NCI-H526 (cell line): ENCODE measurements at regions not wholly inside any gene's neighbourhood (a gene's known extent, or its start where the extent isn't known, plus 50 kb on each side); places are given as distances from the start of the nearest gene placed in this dataset.

Source experiments
- DNase-seq, 2 experiments: peaks; one replicate each; lab custom pipeline; 2025; lab: John Stamatoyannopoulos, UW

- DNase-seq, result no peak
Observed at GRCh38 chr6:2503816-2504494, 246.8 kb downstream of the MYLK4 start.

DNA sequence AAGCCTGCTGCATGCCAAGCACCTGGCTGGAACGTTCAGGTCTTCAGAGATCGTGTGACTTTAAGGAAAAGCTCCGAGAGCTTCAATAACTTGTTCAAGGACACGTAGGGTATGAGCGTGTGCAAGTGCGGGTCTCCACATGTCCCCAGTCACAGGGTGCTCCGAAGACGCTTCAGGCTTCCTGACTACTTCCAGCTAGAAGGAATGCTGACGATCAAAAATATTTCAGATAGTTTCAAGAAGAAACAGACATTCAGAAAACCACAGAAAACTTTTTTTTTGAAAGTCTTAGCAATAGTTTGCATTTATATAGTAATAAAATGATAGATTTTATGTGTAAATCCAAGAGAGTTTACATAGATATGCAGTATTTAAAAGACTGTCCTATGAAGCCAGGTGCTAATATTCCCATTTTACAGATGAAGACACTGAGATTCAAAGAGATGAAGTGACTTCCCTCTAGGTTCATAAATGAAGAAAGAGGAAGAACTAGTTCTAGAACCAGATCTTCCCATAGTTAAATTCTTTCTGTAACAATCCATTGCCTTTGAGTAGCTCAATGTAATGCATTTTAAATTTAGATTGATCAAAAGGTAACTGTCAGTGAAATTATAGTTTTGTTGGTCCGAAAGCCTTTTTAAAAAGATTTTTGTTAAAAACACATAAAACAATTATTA lies 247.6 kb downstream of the MYLK4 start:
- DNase-seq, result no peak

GRCh38 chr6:2502096-2502997 lies 248.4 kb downstream of the MYLK4 start:
- DNase-seq, result no peak

- DNase-seq, result no peak
Observed at GRCh38 chr6:2497922-2498623, 252.6 kb downstream of the MYLK4 start.

DNA sequence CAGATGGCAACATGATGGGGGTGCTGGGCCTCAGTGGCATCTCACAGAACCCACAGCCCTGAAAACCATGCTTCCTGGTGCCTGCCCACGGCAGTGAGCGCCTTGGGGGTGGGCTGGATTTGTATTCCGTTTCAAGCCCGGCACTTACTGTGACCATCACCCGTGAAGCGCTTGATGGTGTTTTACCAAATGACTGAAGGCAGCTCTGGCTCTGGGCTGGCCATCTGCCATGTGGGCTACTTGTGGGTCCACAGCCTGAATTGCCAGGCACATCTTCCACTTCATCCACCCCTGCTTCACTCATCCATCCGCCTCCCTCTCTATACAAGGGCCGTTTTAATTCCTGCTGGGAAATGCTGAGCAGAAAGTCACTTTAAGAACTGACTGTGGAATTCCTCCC lies 250.9 kb upstream of the GMDS start:
- no peak for DNase-seq

DNA sequence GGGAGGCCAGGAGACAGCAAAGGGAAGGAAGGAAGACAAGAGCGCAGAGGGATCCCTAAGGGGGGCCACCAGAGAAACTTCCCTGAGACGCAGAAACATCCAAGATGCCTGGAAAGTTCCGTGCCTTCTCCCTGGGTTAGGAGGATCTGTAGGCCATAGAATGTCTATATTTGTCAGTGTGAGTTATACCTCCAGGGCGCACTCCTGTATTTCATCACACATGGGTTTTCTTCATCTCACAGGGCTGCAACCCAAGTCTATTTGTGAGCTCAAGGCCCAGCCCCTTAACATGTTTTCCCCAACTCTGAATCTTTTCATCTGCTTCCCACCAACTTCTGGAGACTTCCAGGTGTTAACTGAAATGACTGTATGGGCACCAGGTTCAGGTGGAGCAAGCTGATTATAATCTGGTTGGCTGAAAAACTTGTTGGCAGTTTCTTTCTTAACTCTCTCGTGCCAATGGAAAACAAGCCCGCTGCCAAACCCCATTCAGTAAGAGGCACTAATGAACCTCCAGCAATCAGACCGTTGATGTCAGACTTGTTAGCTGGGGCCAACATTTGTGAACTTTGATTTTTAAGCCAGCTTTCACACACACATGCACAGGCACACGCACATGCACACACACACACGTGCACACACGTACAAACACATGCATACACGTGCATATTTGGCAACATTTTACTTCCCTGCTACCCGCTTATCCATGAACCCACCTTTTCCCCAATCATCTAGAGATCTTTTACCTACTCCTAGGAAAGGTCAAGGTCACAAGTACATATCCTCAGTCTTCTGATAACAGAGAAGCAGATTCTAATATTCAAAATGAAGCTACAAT lies 247.5 kb upstream of the GMDS start:
- DNase-seq, result no peak

DNA sequence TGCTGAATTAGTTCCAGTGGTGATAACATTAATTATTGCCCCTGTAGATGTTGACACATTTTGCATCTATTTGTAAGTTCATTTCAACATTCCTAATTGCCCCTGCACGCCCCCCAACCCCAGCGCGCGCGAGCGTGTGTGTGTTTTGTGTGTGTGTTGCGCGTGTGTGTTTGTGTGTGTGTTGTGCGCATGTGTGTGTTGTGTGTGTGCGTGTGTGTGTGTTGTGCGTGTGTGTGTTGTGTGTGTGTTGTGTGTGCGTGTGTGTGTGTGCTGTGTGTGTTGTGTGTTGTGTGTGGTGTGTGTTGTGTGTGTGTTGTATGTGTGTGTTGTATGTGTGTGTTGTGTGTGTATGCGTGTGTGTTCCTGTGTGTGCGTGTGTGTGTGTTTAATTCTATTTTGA lies 245.7 kb upstream of the GMDS start:
- no peak for DNase-seq

DNA sequence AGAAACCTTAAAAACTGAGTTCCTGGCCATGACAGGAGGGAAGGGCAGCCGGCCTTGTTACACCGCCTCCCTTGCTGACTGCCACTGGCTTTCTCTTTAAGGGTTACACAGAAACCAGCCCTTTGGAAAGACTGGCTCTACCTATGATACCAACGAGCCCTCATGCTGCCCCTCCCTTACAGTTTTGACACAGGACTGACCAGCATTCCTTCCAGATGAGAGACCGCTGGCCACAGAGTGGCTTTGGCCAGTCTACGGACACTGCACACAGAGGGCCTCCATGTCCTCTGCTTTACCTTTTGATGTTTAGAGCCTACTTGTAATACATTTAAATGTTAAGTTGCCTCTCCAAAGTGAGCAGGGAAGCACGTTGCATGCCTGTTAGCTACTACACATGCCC lies 243.2 kb upstream of the GMDS start:
- DNase-seq, result no peak

GRCh38 chr6:2485116-2485515 lies 239.7 kb upstream of the GMDS start:
- no peak for DNase-seq

- no peak for DNase-seq
Observed at GRCh38 chr6:2482773-2483172, 237.4 kb upstream of the GMDS start.

DNA sequence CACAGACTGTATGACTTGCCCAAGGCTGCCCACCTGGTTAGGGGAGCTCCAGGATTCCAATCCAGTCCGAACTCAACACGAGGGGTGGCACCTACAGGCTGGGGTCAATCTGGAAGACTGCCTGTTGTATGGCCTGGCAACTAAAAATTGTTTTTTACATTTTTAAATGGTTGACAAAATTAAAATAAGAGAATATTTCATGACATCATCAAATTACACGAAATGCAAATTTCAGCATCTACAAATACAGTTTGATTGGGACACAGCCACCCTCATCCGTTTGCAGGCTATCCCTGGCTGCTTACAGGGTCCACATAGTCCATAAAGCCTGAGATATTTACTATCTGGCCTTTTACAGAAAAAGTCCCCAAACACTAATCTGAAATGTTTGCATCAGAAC lies 235.9 kb upstream of the GMDS start:
- no peak for DNase-seq

- no peak for DNase-seq
Observed at GRCh38 chr6:2480267-2480966, 235.0 kb upstream of the GMDS start.

DNA sequence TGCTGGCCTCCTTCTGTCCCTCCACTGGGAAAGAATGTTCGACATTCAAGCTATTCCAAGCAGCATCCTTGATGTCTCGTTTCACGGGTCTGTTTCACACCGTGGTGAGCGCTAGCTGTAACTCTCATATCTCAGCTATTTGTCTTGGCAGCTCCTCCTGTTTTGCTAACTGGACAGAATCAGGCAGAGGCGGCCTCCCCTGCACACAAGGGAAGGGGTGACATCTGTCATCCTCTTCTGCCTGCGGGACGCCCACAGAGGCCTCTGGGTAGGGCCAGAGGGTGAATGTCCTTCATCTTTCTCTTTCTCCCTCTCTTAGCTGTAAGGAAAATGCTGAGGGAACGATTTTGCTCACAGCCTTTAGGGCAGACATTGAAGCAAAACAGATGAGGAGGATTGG lies 232.8 kb upstream of the GMDS start:
- no peak for DNase-seq

DNA sequence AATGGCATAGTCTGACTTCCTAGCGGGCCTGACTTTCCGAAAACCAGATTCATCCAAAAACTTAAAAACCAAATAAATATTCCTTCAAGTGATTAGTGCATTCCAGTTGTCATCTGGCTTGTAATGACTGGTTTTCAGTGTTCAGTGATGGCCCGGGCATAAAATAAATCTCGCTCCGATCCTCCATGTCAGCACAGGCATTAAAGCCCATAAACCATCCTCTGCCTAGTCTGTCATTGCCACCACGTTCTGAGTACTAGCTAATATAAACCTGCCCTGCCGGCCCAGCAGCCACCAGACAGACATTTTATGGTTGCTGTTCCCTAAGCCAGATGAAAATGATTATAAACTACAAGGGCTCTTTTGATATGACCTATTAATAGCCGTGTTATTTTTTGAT lies 232.3 kb upstream of the GMDS start:
- no peak for DNase-seq

- DNase-seq, result no peak
Observed at GRCh38 chr6:2477250-2477649, 231.8 kb upstream of the GMDS start.

DNA sequence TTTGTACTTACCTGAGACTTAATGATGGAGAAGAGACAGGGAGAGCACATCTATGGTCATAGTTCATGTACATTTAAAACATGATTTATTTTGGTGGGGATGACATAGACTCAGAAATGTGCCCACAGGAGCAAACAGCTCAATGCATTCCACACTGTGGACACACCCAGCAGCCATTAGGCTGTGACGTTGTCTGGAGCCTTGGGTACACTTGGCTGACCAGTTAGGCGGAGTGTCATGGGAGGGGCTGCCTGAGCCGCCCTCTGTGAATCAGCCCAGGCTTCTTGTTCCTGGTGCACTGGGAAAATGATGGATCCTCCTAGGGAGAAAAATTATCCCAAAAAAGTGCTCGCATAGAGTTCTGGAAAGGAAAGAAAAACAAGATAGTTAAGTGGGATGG lies 231.0 kb upstream of the GMDS start:
- no peak for DNase-seq

- no peak for DNase-seq
Observed at GRCh38 chr6:2471472-2471871, 226.1 kb upstream of the GMDS start.

GRCh38 chr6:2469428-2469827 lies 224.0 kb upstream of the GMDS start:
- no peak for DNase-seq

DNA sequence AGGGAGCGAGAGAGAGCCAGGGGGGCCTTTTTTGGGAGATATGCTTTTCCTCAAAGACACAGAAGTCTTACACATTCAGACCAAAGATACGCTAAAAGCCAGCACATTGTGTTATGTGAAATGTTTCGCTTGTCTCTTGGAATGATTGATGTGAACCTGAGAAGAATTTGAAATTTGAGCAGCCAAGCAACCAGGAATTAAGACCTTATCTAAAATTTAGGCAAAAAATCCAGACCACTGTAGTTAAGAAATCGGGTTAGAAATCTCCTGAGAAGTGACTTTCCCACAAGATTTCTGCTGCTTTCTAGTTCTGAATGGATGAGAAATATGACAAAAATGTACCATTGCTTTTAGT lies 223.2 kb upstream of the GMDS start:
- no peak for DNase-seq

DNA sequence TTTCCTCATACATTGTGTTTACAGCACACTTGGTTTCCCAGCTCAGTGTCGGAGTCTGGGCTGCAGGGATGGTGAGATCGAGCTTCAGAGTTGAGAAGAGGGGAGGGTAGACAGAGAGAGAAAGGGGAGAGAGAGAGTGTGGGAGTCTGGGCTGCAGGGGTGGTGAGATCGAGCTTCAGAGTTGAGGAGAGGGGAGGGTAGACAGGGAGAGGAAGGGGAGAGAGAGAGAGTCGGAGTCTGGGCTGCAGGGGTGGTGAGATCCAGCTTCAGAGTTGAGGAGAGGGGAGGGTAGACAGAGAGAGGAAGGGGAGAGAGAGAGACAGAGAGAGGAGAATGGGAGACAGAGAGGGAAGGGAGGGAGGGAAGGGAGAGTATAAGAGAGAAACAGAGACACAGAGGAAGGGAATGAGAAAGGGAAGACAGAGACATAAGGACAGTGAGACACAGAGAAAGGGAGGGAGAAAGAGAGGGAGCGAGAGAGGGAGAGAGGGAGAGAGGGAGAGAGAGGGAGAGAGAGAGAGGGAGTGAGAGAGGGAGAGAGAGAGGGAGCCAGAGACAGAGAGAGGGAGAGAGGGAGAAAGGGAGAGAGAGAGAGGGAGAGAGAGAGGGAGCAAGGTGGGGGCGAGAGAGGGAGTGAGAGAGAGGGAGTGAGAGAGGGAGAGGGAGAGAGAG lies 222.7 kb upstream of the GMDS start:
- DNase-seq, result no peak
